Spinal cord (tissue), 9 donors: ENCODE measurements at regions not wholly inside any gene's neighbourhood (a gene's known extent, or its start where the extent isn't known, plus 50 kb on each side); places are given as distances from the start of the nearest gene placed in this dataset.
A peak's percentile ranks its signal among the peaks of the same experiment; 100 is the strongest.

Experiments
- DNase-seq, 6 donors: peaks; one replicate each; pipeline versions ENCODE4 v3.0.0 to v3.0.0-alpha.2; 2013 to 2015; ENCODE audit warnings: low spot score in 6 of 6, low read depth in 4 of 6
- H3K27ac ChIP-seq: one replicate; pipeline ENCODE4 v1.5.1; 2013; ENCODE audit warnings: low read depth, low read length, control low read depth
- H3K27me3 ChIP-seq: one replicate; pipeline ENCODE4 v1.6.1; 2013; ENCODE audit warnings: low read length; ENCODE audit not compliant: control insufficient read depth, insufficient read depth
- H3K36me3 ChIP-seq: one replicate; pipeline ENCODE4 v1.6.1; 2013; ENCODE audit warnings: low read length; ENCODE audit not compliant: control insufficient read depth, insufficient read depth
- H3K4me1 ChIP-seq: one replicate; pipeline ENCODE4 v1.6.1; 2013; ENCODE audit warnings: low read length; ENCODE audit not compliant: control insufficient read depth, insufficient read depth
- H3K4me3 ChIP-seq: one replicate; pipeline ENCODE4 v1.5.1; 2013; ENCODE audit warnings: low read depth, low read length, control low read depth
- H3K9me3 ChIP-seq: one replicate; pipeline ENCODE4 v1.6.1; 2013; ENCODE audit warnings: low read length; ENCODE audit not compliant: control insufficient read depth, insufficient read depth
- WGBS: methylation state at CpG from one replicate; pipeline ENCODE4 v1.1.5; 2013; ENCODE audit warnings: missing lambda C conversion rate; ENCODE audit not compliant: insufficient coverage; 5-methylcytosine and 5-hydroxymethylcytosine counted together
- donor health status: healthy.

- no peak for DNase-seq
- Histone ChIP-seq H3K27ac (no peak overlapping the region), H3K4me1 (no peaks in the 10 kb centered on the region), H3K9me3 (no peaks in the 10 kb centered on the region), H3K4me3 (no peak overlapping the region), H3K27me3 (no peaks in the 10 kb centered on the region), H3K36me3 (no peaks in the 10 kb centered on the region)
- WGBS = no CpG with 5 or more reads among the region's 1 CpG
Measured at GRCh38 chr11:110022548-110022947, 70.6 kb upstream of the ZC3H12C start.

GRCh38 chr11:110023711-110024110 is 69.5 kb upstream of the ZC3H12C start:
- H3K9me3 ChIP-seq = no peaks in the 10 kb centered on the region
- no peaks in the 10 kb centered on the region for H3K4me1 ChIP-seq
- DNase-seq = no peak
- H3K36me3 ChIP-seq = no peaks in the 10 kb centered on the region
- H3K27me3 ChIP-seq = no peaks in the 10 kb centered on the region
- no peak overlapping the region for H3K4me3 ChIP-seq
- H3K27ac ChIP-seq = no peak overlapping the region

DNA sequence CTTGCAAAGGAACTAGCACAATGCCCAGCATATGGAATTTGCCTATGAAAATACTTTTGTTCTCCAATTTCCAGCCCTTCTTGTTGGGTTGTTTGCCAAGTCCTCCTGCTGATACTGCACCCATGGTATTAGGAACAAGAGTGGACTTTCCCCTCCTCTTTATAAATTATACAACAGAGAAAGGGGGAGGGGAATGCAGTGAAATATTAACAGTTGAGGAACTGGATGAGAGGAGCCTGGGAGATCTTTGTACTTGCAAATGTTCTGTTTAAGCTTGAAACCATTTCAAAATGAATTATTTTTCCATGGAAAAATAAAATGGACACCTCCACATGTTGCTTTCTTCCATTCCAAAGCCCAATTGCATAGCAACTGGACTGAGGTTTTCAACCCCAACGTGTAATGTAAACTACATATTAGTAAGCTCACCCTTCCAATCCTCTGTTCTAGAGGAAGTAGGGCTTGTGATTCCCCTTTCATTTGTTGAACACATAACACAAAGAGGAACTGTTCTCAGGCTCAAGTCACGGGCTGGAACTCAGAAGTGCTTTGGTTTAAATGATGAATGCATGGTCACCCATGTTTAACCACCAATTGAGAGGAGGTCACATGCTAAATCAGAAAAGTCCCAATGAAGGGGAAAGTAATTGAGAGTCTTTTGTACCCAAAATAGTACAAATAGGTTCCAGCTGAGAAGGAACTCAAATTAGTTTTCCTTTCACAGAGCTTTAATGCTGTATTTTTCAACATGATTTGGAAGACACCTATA is 66.2 kb upstream of the ZC3H12C start:
- Histone ChIP-seq H3K4me3 (no peak overlapping the region), H3K27me3 (no peaks in the 10 kb centered on the region), H3K27ac (peak overlapping the region; percentile 70), H3K36me3 (no peaks in the 10 kb centered on the region), H3K4me1 (no peaks in the 10 kb centered on the region), H3K9me3 (no peaks in the 10 kb centered on the region)
- DNase-seq = peak in 1 of 6 donors; percentile 37
- no CpG with 5 or more reads among the region's 2 CpGs for WGBS

- peak overlapping the region; percentile 58 for H3K27ac ChIP-seq
- no peaks in the 10 kb centered on the region for H3K9me3 ChIP-seq
- H3K4me1 ChIP-seq = peaks cover 3% of the 10 kb centered on the region
- no peaks in the 10 kb centered on the region for H3K36me3 ChIP-seq
- H3K27me3 ChIP-seq = no peaks in the 10 kb centered on the region
- 90% methylated on average over 2 of the region's 4 CpGs for WGBS
- no peak overlapping the region for H3K4me3 ChIP-seq
- DNase-seq = no peak
Measured at GRCh38 chr11:110027627-110028371, 65.4 kb upstream of the ZC3H12C start.

- H3K4me3 ChIP-seq = no peak overlapping the region
- no CpG with 5 or more reads among the region's 2 CpGs for WGBS
- H3K27ac ChIP-seq = no peak overlapping the region
- DNase-seq = no peak
- no peaks in the 10 kb centered on the region for H3K9me3 ChIP-seq
- H3K27me3 ChIP-seq = no peaks in the 10 kb centered on the region
- H3K4me1 ChIP-seq = peaks cover 8% of the 10 kb centered on the region
- no peaks in the 10 kb centered on the region for H3K36me3 ChIP-seq
Measured at GRCh38 chr11:110028921-110029320, 64.3 kb upstream of the ZC3H12C start.

GRCh38 chr11:110029714-110030113 is 63.5 kb upstream of the ZC3H12C start:
- no peaks in the 10 kb centered on the region for H3K9me3 ChIP-seq
- WGBS = 63% methylated on average over 3 of the region's 6 CpGs
- DNase-seq = no peak
- H3K27me3 ChIP-seq = no peaks in the 10 kb centered on the region
- peaks cover 8% of the 10 kb centered on the region for H3K4me1 ChIP-seq
- H3K36me3 ChIP-seq = no peaks in the 10 kb centered on the region
- H3K27ac ChIP-seq = no peak overlapping the region
- H3K4me3 ChIP-seq = no peak overlapping the region

DNA sequence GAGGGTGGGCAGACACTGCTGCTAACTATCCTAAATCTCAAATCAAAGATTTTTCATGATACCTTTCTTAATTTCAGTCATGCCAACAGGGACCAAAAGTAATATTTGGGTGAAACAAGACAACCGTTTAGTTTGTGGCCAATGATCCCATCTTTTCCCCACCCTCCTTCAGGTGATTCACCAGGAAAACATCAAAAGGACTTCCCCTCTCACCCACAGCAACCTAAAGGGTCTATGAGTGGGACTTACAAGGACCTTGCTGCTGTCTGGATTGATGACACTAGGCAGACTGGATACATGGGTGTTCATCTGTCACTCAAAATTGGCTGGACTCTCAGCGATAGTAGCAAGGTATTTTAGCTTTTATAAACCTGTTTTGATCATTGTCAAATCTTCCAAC is 62.0 kb upstream of the ZC3H12C start:
- Histone ChIP-seq H3K4me1 (peaks cover 8% of the 10 kb centered on the region), H3K27ac (no peak overlapping the region), H3K36me3 (no peaks in the 10 kb centered on the region), H3K9me3 (no peaks in the 10 kb centered on the region), H3K4me3 (no peak overlapping the region), H3K27me3 (no peaks in the 10 kb centered on the region)
- WGBS = no CpG with 5 or more reads among the region's 2 CpGs
- no peak for DNase-seq

GRCh38 chr11:110032259-110032658 is 60.9 kb upstream of the ZC3H12C start:
- Histone ChIP-seq H3K4me1 (peaks cover 8% of the 10 kb centered on the region), H3K4me3 (no peak overlapping the region), H3K27ac (peak overlapping the region; percentile 40), H3K9me3 (no peaks in the 10 kb centered on the region), H3K36me3 (no peaks in the 10 kb centered on the region), H3K27me3 (no peaks in the 10 kb centered on the region)
- WGBS = no CpG with 5 or more reads among the region's 5 CpGs
- DNase-seq = peak in 4 of 6 donors; percentile 23 to 79 (median 55)

DNA sequence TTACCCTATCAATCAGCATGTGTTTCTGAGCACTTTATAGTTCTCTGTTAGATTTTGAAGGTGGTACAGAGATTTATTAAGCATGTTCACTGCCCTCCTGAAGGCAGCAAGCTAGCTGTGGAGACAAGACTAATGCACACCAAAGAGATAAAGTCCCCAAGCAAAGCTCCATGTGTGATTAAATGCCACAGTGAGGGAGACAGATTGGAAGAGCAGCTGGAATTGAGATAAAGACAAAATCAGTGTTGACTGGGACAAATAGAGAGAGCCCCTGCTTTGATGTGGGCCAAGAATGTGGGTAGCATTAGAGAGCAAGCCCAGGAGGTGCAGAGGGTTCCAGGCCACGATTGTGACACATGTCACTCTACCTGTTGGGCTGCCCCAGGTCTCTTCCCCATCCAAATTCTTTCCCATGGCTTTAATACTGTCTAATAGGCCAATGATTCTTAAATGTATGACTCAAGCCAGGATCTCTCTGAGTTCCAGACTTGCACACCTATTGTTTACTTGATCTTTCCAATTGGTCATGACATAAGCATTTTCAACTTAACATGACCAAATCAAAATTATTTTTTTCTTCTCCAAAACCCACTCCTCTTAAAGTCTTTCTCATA is 60.1 kb upstream of the ZC3H12C start:
- Histone ChIP-seq H3K27me3 (no peaks in the 10 kb centered on the region), H3K9me3 (no peaks in the 10 kb centered on the region), H3K27ac (peak overlapping the region; percentile 40), H3K4me3 (no peak overlapping the region), H3K36me3 (no peaks in the 10 kb centered on the region), H3K4me1 (peaks cover 8% of the 10 kb centered on the region)
- DNase-seq = peak in 1 of 6 donors; percentile 29
- WGBS = 75% methylated on average over 1 of the region's 1 CpG
